ENCODE measurements at regions not wholly inside any gene's neighbourhood (a gene's known extent, or its start where the extent isn't known, plus 50 kb on each side); places are given as distances from the start of the nearest gene placed in this dataset.

DNA sequence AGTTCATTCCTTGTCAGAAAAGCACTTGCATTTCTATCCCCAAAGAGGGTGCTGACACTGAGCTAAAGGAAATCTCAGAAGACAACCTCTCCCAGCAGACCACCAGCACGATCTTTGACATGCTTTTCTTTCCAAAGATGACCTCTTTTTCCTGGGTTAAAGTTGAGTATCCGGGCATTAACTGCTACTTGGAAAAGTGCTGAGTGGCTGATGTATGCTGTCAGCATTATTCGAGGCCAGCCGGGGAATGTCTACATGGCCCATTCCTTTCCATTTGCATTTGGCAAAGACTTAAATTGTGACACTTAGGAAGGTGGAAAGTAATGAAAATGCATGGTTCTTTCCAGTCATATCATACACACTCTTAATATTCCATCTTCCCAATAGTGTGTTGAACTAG is 90.6 kb upstream of the SKAP2 start:
- TF ChIP-seq POLR2A (IDR thresholded peaks at IDR 0.05), result no peak
- TF ChIP-seq, protein P1, sequence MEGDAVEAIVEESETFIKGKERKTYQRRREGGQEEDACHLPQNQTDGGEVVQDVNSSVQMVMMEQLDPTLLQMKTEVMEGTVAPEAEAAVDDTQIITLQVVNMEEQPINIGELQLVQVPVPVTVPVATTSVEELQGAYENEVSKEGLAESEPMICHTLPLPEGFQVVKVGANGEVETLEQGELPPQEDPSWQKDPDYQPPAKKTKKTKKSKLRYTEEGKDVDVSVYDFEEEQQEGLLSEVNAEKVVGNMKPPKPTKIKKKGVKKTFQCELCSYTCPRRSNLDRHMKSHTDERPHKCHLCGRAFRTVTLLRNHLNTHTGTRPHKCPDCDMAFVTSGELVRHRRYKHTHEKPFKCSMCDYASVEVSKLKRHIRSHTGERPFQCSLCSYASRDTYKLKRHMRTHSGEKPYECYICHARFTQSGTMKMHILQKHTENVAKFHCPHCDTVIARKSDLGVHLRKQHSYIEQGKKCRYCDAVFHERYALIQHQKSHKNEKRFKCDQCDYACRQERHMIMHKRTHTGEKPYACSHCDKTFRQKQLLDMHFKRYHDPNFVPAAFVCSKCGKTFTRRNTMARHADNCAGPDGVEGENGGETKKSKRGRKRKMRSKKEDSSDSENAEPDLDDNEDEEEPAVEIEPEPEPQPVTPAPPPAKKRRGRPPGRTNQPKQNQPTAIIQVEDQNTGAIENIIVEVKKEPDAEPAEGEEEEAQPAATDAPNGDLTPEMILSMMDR (IDR thresholded peaks at IDR 0.05), result no peak
